ENCODE measurements at regions not wholly inside any gene's neighbourhood (a gene's known extent, or its start where the extent isn't known, plus 50 kb on each side); places are given as distances from the start of the nearest gene placed in this dataset.

DNA sequence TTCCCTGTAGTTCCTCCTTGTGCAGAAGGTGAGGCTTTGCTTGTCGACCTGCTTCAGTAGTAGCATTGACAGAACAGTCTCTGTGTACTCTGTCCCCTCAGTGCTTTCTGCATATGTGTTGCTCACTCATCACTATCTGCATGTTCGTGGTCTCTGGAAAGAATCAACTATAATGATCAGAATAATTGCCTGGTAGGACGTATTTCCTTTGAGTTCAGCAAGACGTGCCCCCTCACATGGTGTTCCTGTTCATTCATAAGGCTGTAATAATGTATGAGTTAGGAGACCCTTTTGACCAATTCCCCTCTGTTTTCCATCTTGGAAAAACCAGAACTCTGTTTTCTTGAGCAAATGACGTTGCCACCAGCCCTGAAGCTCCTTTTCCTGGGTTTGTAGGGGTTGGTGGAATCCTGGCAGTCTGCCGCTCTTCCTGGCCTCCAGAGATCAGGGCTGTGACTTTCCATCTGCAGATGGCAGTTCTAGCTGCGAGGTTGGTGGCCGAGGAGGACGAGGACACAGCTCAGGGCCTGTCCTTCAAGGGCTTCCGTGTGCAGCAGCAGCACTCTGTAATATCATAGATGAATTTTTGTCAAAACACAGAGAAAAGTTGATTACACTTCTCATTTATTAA is 61.9 kb downstream of the EXOSC2 start:
- DNase-seq (ENCODE audit: low read depth) = no peak

DNA sequence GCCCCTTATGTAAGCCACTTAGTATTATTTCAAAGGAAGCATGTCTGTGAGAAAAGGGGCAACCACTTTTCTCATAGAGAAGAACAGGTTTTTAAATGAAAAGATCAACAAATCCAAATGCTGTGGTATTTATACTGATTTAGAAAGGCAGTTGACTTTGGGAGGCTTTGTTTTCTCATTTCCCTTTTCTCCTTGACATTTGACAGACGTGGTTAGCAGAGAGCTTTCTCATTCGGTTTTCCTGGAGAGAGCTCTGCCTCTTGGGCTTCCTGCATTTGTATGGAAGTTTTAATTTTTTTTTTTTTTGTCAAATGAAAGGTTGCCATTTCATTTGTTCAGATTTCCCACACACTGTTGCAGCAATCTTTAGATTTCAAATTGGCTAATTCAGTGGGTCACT is 62.5 kb downstream of the EXOSC2 start:
- DNase-seq (ENCODE audit: low read depth) = no peak

DNA sequence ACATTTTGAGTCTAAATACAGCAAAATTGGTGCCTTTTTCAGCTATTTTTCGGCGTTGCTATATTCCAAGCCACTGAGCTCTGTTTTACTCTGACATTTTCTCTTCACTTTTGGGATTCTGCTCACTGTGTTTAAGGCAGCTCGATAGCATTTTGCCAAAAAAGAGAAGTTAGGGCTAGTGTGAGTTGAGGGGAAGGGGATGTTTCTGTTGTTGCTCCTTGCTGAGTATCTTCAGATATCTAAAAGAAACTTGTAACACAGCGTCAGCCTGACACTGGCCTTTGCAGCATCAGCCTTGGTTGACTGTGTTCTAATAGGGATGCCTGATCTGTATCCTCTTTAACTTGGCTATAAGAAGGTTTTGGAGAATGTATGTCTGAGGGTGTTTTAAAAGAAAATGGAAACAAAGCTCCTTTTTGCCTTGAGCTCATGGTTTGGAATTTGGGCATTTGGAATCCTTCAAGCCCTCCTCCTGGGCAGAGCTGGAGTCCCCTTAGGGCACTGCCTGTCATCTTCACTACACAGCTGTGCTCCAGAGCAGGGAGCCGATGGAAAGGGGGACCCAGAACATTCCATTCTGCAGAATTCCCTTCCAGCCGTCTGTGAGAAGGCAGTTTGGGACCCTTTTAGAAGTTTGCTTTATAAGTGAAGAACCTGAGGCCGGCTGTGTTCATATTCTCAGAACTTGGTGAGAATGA is 63.0 kb downstream of the EXOSC2 start:
- no peak for DNase-seq (ENCODE audit: low read depth)

DNA sequence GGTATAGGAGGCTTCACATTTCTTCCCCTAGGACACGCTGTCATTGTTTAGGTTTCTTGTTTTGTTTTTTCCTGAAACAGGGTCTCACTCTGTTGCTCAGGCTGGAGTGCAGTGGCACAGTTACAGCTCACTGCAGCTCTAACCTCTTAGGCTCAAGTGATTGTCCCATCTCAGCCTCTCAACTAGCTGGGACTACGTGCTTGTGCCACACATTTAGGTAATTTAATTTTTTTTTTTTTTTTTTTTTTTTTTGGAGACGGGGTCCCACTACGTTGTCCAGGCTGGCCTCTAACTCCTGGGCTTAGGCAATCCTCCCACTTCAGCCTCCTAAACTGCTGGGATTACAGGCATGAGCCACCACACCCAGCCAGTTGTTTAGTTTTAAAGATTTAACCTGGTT is 66.2 kb downstream of the EXOSC2 start:
- no peak for DNase-seq (ENCODE audit: low read depth)

DNA sequence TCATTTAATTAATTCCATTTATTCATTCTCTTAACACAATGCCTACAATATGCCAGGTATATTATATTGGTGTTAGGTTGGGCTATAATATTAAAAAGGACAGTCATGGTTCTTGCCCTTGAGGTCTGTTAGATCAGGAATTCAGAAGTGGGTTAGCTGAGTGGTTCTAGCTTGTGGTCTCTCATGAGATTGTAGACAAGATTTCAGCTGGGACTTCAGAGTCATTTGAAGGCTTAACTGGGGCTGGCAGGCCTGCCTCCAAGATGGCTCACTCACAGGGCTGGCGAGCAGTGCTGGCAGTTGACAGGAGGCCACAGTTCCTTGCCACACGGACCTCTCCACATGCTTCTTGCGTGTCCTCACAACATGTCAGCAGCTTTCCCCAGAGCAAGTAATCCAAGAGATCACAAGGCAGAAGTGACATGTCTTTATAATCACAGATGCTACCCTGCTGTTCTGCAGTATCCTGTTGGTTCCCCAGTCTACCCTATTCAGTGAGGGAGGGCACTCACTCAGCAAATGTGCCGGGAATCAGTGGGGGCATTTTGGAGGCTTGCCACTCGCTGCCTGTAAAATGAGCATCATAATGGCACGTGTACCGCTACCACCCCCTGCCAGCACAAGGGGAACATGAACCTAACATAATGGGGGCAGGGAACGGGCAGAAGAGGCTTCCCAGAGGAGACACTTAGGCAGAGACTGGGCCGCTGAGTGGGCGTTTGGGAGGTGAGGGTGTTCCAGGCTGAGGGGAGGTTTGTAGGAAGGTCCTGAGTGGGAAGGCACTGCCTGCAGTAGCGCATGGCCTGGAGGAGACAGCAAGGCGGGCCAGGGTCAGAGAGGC is 70.0 kb downstream of the EXOSC2 start:
- no peak for DNase-seq (ENCODE audit: low read depth)

DNA sequence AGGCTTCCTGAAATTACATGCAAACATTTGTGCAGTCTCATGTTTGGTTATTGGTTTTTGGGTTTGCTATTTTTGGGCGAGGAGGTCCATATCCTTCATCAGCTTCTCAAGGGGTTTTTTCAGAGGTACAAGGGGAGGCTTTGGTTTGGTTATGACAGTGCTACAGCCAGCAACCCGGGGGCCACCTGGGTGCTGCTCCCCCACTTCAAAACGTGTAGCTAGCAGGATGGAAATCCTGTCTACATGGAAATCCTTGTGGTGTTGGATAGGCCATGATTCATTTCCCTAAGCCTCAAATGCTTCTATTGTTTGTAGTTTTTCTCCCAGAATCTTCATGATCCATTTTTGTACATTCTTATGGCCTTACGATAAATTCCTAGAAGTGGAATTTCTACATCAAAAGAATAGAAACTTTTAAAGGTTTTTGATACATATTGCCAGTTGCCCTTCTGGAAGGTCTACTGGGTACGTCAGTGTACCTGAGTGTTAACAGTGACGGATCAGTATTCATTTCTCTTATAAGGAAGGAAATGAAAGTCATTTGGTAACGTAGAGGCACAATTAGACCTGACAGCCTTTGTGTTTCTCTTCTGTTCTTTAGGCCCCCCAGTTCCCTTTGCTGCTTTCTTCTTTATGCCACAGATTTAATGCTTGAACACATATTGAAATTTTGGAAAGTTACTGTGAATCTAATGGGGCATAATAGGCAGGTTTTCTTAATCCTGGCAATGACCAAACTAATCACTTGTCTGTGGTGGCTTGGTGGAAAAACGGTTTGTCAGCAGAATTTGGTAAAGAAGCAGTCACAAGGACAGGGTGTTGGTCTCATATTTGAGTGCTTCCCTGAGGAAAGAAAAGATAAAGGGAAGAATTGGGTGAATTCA is 69.7 kb upstream of the ABL1 start:
- no peak for DNase-seq (ENCODE audit: low read depth)

DNA sequence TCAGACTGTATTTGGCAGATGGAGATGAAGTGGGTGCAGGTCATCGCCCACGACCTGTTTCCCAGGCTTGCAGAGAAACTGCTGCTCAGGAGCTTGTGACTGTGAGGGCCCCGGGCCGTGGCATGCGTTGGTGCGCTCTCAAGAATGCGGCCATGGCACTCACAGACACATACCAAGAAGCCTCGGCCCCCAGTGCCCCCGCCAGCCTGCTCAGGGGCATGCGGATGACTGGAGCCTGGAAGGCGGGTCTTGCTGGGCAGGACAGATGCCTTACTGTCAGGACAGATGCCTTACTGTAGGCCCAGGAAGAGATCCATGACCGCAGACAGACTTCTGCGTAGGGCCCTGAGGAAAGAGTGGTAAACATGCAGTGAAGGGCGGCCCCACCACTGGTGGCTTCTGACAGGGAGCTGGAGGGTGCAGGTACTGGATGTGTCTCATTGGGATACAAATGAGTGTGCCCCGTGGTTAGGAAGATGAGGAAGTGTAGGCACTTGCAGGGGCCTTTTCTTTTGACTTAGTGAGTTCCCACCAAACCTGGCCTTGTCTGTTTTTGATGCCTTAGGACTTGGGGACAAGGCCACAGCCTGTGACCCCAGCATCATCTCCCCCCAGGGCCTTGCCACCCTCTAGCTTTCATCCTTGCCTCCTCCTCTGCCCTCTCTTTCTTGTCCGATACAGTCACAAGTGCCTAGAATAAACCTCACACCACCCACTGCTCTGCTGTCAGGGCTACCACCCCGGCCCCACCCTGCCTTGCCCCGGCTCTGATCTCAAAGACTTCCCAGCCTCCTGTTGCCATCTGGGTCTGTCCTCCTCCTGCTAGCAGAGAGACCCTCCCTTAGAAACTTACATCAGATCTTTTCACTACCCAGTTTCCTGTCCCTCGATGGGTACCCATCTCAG is 68.8 kb upstream of the ABL1 start:
- DNase-seq (ENCODE audit: low read depth) = no peak

DNA sequence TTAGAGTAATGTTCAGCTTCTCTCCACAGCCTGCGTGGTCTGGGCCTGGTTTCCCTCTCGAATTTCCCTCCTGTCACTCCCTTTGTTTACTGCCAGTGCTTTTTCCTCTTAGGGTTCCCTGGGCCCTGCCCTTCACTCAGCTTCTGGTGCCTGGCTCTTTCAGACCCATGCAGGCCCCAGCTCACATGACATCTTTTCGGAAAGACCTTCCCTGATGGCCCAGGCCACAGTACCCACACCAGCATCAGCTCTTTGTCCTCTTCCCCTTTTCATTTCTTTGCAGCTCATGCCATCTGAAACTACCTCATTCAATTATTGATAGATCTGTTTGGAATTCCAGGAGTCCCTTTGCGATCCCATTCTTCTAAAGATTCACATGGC is 68.1 kb upstream of the ABL1 start:
- DNase-seq (ENCODE audit: low read depth) = no peak

DNA sequence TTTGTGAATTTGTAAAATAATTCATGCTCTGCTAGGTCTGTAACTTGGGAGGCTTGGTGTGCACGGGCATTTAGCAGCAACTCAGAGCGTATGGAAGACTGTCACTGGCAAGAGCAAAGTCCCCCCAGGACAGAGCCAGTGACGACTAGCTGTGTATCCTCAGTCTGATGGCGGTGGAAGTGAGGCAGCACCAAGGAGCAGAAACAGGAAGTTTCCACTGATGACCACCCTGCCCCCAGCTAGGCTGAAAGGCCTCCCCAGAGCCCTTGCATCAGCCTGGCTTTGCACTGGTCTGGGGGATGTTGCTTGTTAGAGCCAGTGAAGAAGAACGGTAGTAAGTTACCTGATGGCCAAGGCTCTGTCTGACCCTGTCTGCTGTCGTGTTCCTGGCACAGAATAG is 66.8 kb upstream of the ABL1 start:
- no peak for DNase-seq (ENCODE audit: low read depth)

DNA sequence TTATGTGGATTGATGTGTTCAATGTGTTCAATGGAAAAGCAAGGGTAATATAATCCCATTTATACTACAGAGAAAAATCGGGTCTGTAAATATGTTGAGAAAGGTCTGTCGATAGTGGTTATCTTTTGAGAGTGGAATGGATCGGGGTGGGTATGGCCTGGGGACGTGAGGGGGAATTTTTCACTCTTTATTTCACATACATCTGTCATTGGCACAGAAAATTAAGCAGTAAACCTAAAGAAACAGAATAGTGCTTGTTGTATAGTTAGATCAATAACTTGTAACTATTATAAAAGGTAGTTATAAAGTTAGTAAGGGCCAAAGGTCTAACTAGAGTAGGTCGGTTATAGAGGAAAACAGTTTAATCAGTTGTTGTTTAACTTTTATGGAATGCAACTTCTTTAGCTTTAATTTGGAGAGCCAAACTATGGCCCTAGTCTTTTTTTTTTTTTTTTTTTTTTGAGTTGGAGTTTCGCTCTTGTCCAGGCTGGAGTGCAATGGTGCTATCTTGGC is 66.1 kb upstream of the ABL1 start:
- no peak for DNase-seq (ENCODE audit: low read depth)

DNA sequence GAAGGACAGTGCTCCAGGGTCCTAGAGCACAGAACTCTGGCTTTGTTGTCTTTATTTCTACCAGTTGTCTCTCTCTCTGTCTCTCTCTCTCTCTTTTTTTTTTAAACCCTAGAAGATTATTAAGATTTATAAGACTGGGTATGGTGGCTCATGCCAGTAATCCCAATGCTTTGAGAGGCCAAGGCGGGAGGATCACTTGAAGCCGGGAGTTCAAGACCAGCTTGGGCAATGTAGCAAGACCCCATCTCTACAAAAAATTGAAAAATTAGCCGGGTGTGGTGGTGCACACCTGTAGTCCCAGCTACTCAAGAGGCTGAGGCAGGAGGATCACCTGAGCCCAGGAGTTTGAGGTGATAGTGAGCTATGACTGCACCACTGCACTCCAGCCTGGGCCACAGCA is 65.0 kb upstream of the ABL1 start:
- no peak for DNase-seq (ENCODE audit: low read depth)

DNA sequence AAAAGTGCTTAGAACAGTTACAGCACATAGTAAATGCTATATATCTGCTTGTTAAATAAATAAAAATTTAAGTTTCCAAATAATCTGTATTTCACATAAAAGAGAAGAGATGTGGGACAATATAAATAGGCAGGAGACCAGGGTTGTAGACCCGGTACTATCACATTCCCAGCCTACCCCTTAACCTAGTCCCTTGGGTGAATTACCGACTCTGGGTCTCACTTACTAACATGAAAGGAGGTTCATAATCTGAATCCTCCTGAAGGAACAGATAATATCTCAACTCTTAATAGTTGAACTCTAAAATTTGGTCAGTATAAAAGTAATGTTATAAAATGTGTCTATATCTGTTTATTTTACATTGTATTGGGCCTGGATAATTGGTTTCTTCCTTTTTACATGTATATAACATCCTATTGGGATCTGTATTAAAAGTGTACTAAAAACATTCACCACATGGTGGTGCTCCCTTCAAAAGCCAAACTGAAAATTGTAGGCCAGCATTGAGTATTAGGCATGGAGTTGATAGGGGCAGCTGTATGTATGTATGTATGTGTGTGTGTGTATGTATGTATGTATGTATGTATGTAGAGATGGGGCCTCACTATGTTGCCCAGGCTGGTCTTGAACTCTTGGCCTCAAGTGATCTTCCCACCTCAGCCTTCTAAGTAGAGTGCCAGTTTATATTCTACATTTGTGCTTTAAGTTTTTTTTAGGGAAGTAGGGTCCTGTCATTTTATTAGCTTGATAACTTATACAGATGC is 64.2 kb upstream of the ABL1 start:
- DNase-seq (ENCODE audit: low read depth) = no peak

DNA sequence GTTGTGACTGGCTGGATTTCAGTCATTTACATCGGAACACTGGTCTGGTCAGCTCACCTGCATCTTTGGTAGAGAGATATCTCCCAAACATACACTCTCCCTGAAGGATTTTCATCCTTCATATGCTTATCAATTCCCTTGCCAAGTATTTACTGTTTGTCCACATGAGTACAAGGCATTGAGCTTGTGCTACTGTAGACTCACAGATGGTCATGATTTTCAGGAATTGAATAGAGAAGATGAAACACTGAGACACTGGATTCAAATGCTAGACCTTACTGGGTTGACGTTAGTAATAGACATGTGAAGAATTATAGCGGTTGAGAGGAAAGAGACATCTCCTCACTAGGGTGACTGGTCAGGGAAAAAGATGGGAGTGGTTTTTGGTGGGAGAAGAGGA is 62.9 kb upstream of the ABL1 start:
- no peak for DNase-seq (ENCODE audit: low read depth)

DNA sequence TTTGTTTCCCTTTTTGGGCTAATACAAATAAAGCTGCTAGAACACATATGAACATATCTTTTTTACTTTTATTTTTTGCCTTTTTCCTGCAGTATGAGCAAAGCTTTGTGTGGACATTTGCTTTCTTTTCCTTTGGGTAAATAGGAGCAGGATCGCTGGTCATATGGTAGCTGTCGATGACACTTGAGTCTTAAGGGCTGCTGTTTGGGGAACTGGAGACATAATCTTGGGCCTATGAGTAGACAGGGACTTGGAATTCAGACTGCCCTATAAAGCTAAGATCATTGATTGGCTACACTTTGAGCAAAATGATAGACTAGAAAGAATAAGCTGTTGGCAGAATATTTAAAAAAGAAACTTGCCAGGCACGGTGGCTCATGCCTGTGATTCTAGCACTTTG is 60.9 kb upstream of the ABL1 start:
- DNase-seq (ENCODE audit: low read depth) = no peak

DNA sequence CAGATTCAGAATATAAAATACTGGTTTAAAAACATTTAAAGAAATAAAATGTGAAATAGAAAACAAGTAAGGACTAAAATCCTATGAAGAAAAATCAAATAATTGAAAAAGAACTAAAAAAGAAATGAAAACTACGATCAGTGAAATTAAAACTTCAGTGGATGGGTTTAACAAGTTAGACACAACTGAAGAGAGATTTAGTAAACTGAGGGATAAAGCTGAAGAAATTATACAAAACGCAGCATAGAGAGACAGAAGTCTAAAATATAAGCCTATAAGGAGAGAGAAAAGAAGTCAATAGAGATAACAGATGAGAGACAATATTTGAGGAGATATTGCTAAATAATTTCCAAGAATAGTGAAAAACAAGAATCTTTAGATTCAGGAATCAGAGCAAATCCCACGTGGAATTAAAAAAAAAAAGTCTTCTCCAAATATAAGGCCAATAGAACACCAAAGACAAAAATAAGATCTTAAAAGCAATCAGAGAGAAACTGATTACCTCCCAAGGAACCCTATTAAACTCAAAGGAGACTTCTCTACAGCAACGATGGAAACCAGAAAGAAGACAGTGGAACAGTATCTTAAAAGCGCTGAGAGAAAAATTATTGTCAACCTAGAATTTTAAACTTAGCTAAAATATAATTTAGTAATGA is 59.6 kb upstream of the ABL1 start:
- DNase-seq (ENCODE audit: low read depth) = no peak

DNA sequence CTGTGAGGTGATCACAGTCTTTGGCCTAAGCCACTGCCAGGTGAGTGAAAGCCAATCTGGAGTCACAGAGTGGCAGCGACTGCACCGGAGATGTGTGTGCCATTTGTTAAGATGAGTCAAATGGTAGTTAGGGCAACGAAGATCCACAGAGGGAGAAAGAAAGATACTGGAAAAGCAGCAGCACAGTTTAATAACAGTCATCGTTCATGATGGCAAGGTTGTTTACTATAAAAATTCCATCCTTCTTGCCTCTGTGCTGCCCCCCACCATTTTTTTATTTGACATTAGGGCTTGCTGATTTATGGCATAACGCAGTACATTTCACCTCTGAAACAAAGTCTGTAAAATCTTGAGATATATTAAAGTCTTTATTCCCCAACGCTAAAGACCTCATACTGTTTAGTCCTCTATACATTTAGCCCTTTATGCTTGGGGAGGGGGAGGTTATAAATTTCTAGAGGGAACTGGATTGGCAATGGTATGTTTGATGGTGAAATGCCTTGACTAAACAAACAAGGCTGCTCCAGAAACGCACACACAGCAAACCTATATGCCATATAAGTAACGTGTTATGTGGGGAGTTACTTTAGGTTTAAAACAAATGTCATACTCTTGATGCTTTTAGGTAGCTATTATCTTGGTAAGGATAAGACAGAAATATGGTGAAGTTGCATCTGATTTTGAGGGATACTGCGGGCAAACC is 55.8 kb upstream of the ABL1 start:
- no peak for DNase-seq (ENCODE audit: low read depth)

DNA sequence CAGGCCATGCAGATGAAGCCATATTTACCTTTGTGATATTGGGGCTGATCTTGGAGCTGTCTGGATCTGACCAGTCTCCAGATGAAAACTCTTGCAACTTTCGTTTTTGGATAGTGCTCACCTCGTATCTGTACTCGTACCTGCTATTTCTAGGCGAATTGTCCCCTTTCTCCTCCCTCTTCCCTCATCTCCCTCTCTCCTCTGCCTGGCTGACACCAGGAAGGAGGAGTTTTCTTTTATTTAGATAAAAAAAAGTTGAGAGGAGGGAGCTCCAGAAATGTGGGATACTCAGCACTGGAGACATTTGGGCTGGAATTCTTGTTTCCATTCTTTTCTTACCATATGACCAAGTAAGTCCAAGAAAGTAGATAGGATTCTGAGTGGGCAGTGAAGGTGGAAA is 54.6 kb upstream of the ABL1 start:
- DNase-seq (ENCODE audit: low read depth) = no peak

DNA sequence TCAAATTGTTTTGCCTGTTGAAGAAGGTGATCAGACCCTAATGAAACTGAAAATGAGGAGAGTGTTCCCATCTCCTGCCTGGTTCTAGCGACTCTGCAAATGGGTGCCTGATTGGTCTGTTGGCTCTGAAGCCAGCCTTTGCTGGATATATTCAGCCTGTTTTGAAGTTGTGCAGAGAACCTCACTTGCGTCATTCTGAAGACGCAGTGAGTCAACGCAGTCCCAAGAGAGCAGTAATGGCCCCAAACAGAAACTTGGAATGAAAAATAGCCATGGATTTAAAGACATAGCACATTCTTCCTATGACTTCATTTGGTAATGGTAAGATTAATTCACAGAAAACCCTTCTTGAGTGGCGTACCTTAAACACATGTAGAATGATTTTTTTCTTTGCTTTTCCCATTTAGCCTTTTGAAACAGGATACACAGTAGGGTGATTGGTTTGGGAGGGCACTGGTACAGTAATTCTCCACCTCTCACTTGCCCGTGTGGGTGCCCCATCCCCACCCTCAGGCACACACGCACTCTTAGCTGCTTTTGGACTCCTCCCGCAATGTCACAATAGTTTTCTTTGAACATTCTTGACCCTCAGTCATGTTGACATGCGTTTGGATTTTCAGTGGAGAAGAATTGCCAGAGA is 54.1 kb upstream of the ABL1 start:
- peak; percentile 97 for DNase-seq (ENCODE audit: low read depth)

DNA sequence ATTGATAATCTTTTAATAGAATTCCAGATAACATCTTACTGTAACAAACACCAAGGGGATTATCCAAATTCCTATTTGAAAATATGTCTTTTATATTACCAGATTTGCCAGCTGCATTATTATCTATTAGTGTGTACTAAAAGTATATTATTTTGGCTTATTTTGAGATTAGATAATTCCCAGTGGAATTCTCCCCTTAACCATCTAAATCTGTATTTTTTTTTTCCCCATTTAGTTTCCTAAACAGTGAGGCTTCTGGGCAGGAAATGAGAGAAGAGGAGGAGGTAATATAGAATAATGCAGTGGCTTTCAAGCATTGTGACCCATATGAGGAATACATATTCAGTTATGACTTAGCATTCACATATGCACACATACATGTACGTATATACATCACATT is 53.5 kb upstream of the ABL1 start:
- no peak for DNase-seq (ENCODE audit: low read depth)
